ENCODE measurements at regions not wholly inside any gene's neighbourhood (a gene's known extent, or its start where the extent isn't known, plus 50 kb on each side); places are given as distances from the start of the nearest gene placed in this dataset.

- no peak overlapping the region for H3K27ac ChIP-seq
- TF ChIP-seq ZFX (IDR thresholded peaks at IDR 0.05; ENCODE audit: borderline replicate concordance): no peak
- TF ChIP-seq CTCF (IDR thresholded peaks at IDR 0.05): no peak
Observed at GRCh38 chr7:12873571-12873970, 186.1 kb downstream of the ARL4A start.

GRCh38 chr7:12879139-12879538 lies 191.7 kb downstream of the ARL4A start:
- no peak for TF ChIP-seq ZFX (IDR thresholded peaks at IDR 0.05; ENCODE audit: borderline replicate concordance)
- no peak for TF ChIP-seq CTCF (IDR thresholded peaks at IDR 0.05)
- no peak overlapping the region for H3K27ac ChIP-seq

GRCh38 chr7:12881712-12882111 lies 194.3 kb downstream of the ARL4A start:
- TF ChIP-seq CTCF (IDR thresholded peaks at IDR 0.05) (no peak), ZFX (IDR thresholded peaks at IDR 0.05; ENCODE audit: borderline replicate concordance) (no peak)
- no peak overlapping the region for H3K27ac ChIP-seq

- TF ChIP-seq ZFX (IDR thresholded peaks at IDR 0.05; ENCODE audit: borderline replicate concordance): no peak
- TF ChIP-seq CTCF (IDR thresholded peaks at IDR 0.05): no peak
- no peak overlapping the region for H3K27ac ChIP-seq
Observed at GRCh38 chr7:12882710-12883109, 195.3 kb downstream of the ARL4A start.

GRCh38 chr7:12884033-12884432 lies 196.6 kb downstream of the ARL4A start:
- TF ChIP-seq ZFX (IDR thresholded peaks at IDR 0.05; ENCODE audit: borderline replicate concordance): no peak
- no peak for TF ChIP-seq CTCF (IDR thresholded peaks at IDR 0.05)
- no peak overlapping the region for H3K27ac ChIP-seq

- TF ChIP-seq CTCF (IDR thresholded peaks at IDR 0.05) (no peak), ZFX (IDR thresholded peaks at IDR 0.05; ENCODE audit: borderline replicate concordance) (no peak)
- H3K27ac ChIP-seq: no peak overlapping the region
Observed at GRCh38 chr7:12884856-12885440, 197.5 kb downstream of the ARL4A start.

GRCh38 chr7:12888717-12889116 lies 201.3 kb downstream of the ARL4A start:
- no peak overlapping the region for H3K27ac ChIP-seq
- no peak for TF ChIP-seq ZFX (IDR thresholded peaks at IDR 0.05; ENCODE audit: borderline replicate concordance)
- TF ChIP-seq CTCF (IDR thresholded peaks at IDR 0.05): no peak

Measured in 22Rv1 (cell line).